HG02852 (cell line): ENCODE measurements at regions not wholly inside any gene's neighbourhood (a gene's known extent, or its start where the extent isn't known, plus 50 kb on each side); places are given as distances from the start of the nearest gene placed in this dataset.
"Not testable (repeated sequence)": the region's sequence is repeated elsewhere in the genome, so short reads cannot be mapped to it uniquely, and the experiment has no call there.

ENCODE experiments used
- ATAC-seq: cut with Tn5 transposase; IDR thresholded peaks from one replicate; pipeline ENCODE4 v1.9.1; 2021; ENCODE audit warnings: mild to moderate bottlenecking, moderate library complexity; ENCODE audit not compliant: unreplicated experiment

GRCh38 chr21:14617871-14618270, 71.8 kb upstream of the SAMSN1 start:
- no peak for ATAC-seq

- no peak for ATAC-seq
Observed at GRCh38 chr21:14617040-14617393, 70.9 kb upstream of the SAMSN1 start.

DNA sequence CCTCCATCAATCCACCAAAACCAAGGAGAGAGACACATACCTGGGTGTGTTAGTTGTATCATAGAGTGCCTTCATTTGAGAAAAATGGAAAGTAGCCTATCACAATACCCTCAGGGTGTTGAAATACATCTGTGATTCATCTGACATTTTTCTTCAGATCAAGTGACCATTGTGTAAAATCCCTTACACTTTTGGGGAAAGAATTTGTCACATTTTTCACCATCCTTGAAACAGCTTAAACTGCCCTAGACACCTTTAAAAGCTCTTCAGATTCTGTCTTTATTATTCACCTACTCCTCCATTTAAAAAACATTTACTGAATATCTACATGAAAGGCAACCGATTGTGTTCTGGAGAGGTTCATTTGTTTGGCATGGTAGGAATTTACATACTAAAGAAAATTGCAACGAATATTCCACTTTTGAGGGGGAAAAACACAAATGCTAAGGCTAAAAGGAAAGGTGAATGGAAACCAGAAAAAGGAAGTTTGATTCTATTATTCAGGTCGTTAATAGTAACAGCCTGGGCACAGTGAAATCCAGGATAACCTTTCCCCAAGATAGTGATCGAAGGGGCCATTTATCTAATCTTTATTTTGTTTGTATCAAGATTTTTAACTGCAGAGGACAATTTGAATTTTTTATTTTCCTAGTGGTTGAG, 70.4 kb upstream of the SAMSN1 start:
- no peak for ATAC-seq

- no peak for ATAC-seq
Observed at GRCh38 chr21:14615359-14615974, 69.4 kb upstream of the SAMSN1 start.

DNA sequence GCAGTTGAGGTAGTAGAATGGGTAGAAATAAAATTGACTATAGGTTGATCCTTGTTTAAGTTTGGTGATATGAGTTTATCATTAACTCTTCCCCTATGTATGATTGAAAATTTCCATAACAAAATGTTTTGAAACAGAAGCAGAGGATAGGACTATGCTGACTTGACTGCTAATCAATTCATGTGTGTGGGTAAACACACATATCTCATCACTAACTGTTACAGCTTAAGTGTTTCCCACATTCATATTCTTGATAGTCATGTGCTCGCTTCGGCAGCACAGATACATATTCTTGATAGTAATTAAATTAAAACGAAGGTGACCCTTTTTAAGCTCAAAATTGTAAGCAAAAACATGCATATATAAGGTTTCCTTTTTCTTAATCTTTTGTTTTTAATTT, 68.2 kb upstream of the SAMSN1 start:
- ATAC-seq, result no peak

- no peak for ATAC-seq
Observed at GRCh38 chr21:14613486-14614224, 67.5 kb upstream of the SAMSN1 start.

- not testable (repeated sequence) for ATAC-seq
Observed at GRCh38 chr21:14610119-14610518, 64.0 kb upstream of the SAMSN1 start.

- ATAC-seq, result no peak
Observed at GRCh38 chr21:14609274-14609673, 63.2 kb upstream of the SAMSN1 start.

- ATAC-seq, result no peak
Observed at GRCh38 chr21:14607262-14607661, 61.1 kb upstream of the SAMSN1 start.

GRCh38 chr21:14603202-14603601, 57.1 kb upstream of the SAMSN1 start:
- ATAC-seq, result no peak

DNA sequence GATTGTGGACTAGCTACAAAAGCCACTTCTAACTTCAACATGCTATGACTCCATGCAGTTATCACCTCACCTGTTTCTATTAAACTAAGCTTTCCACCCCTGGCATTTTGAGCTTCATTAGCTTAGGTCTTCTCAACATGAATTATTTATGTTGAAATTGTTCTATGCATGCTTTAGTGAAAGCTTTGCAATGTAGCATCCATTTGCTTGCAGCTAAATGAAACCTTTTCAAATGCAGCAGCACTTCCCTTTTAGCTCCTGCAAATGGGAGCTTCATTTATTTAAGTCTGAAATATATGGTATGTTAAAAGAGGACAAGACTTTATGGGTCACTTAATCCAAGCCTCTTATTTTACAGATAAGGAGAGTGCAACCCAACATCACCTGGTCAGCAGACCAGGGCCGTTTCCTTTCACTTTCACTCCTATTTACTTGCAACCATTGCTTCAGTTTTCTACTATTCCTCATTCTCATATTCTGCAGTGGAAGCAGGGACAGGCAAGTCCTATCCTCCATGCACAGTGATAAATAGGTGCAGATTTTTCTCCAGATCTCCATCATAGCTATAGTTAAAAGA, 56.4 kb upstream of the SAMSN1 start:
- ATAC-seq, result peak; percentile 85

GRCh38 chr21:14600569-14601297, 54.6 kb upstream of the SAMSN1 start:
- ATAC-seq, result no peak

GRCh38 chr21:14598065-14598464, 52.0 kb upstream of the SAMSN1 start:
- no peak for ATAC-seq
